Thyroid gland (tissue), 4 donors: ENCODE measurements at regions not wholly inside any gene's neighbourhood (a gene's known extent, or its start where the extent isn't known, plus 50 kb on each side); places are given as distances from the start of the nearest gene placed in this dataset.

ENCODE experiments used
- DNase-seq, 2 donors: peaks; one replicate each; pipeline ENCODE4 v3.0.0-alpha.2; 2019
- H3K27ac ChIP-seq, 3 donors: fragments of 200-600 bp; sonication (generic); 1 replicate in 2 of 3; 2 replicates in 1 of 3; pipeline ENCODE4 v1.5.1; 2016 to 2019; ENCODE audit warnings: mild to moderate bottlenecking in 1 of 3, moderate library complexity in 1 of 3
- H3K27me3 ChIP-seq: fragments of 200-600 bp; sonication (generic); one replicate; pipeline ENCODE4 v1.5.1; 2019
- H3K36me3 ChIP-seq, 2 donors: fragments of 200-600 bp; sonication (generic); one replicate each; pipeline ENCODE4 v1.5.1; 2016 to 2019
- H3K4me1 ChIP-seq, 2 donors: fragments of 200-600 bp; sonication (generic); one replicate each; pipeline ENCODE4 v1.5.1; 2017 to 2019
- H3K4me3 ChIP-seq, 3 donors: fragments of 200-600 bp; sonication (generic); replicated peaks in 1 of 3; 1 replicate in 2 of 3; 2 replicates in 1 of 3; pipeline ENCODE4 v1.5.1; 2016; ENCODE audit warnings: mild to moderate bottlenecking in 1 of 3
- H3K9me3 ChIP-seq: fragments of 200-600 bp; sonication (generic); one replicate; pipeline ENCODE4 v1.5.1; 2017
- CTCF ChIP-seq, 6 experiments: fragments of 200-600 bp in 3 of 6; fragments of 450-650 bp in 3 of 6; sonication (generic) in 3 of 6; IDR thresholded peaks; one replicate each; pipeline ENCODE4 v1.5.1; 2016 to 2019; ENCODE audit warnings: antibody characterized with exemption in 6 of 6, mild to moderate bottlenecking in 2 of 6, inconsistent platforms in 1 of 6, moderate library complexity in 1 of 6
- POLR2A ChIP-seq, 2 donors: fragments of 450-650 bp; IDR thresholded peaks; one replicate each; pipeline ENCODE4 v1.6.1; 2017; ENCODE audit warnings: antibody characterized with exemption in 2 of 2, mild to moderate bottlenecking in 2 of 2, moderate library complexity in 1 of 2
- WGBS, 2 donors: methylation state at CpG; one replicate each; pipeline ENCODE4 v1.1.5; 2017; 5-methylcytosine and 5-hydroxymethylcytosine counted together
- intact Hi-C: fragments of 100-400 bp; cut with DNase I; formaldehyde crosslinking; loops from one replicate; pipeline ENCODE4 v1.15.1; 2023

GRCh38 chr3:159030138-159030670 lies 228.3 kb downstream of the MFSD1 start:
- Histone ChIP-seq H3K4me1 (no peaks in the 10 kb centered on the region), H3K36me3 (no peaks in the 10 kb centered on the region), H3K27me3 (no peaks in the 10 kb centered on the region), H3K4me3 (no peak overlapping the region), H3K27ac (no peak overlapping the region), H3K9me3 (no peaks in the 10 kb centered on the region)
- 77 to 82% methylated on average over 1 of the region's 1 CpG for WGBS, 2 donors
- TF ChIP-seq CTCF (IDR thresholded peaks at IDR 0.05) (no peak), POLR2A (IDR thresholded peaks at IDR 0.05) (no peak)
- intact Hi-C loops: no loop called here
- DNase-seq: peak; percentile 9 to 37

DNA sequence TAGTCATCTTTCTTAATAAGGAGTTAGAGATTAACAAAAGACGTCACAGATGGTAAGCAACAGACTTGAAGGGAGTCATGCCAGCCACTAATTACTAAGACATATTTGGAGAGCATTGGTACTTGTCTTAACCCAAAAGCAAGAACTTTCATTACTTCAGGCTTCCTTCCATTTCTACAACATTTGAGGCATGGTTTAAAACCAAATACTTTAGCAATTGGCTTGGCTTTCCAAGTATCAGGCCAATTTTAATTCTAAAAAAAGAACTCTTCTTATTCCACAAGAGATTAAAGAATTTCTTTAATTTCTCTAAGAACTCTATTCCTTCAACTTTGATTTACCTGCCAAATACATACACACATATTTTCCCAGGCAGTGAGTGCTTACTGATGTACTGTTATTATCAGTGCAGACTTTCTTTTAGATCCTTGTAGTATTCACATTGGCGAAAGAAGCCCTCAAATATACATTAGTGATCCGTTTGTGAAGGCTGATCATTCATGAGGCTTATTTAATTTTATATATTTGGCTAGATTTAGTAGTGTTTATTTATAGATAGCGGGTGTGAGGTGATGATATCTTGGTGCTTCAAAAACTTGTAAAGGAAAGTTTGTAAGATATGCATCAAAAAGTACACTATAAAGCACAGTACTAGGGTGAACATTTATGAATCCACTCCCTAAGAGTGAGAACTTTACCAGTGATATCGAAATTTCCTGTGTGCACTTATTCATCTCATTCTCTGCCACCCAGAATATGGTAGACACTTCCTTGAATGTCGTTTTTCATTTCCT lies 229.2 kb downstream of the MFSD1 start:
- 77 to 78% methylated on average over 6 of the region's 6 CpGs for WGBS, 2 donors
- H3K27me3 ChIP-seq: no peaks in the 10 kb centered on the region
- H3K36me3 ChIP-seq: no peaks in the 10 kb centered on the region
- H3K4me1 ChIP-seq: no peaks in the 10 kb centered on the region
- no peak overlapping the region for H3K4me3 ChIP-seq
- TF ChIP-seq POLR2A (IDR thresholded peaks at IDR 0.05) (no peak), CTCF (IDR thresholded peaks at IDR 0.05) (no peak)
- intact Hi-C loops: no loop called here
- no peak overlapping the region for H3K27ac ChIP-seq
- DNase-seq: no peak
- H3K9me3 ChIP-seq: no peaks in the 10 kb centered on the region

- H3K27me3 ChIP-seq: no peaks in the 10 kb centered on the region
- no peaks in the 10 kb centered on the region for H3K9me3 ChIP-seq
- H3K4me3 ChIP-seq: no peak overlapping the region
- TF ChIP-seq CTCF (IDR thresholded peaks at IDR 0.05): no peak
- TF ChIP-seq POLR2A (IDR thresholded peaks at IDR 0.05): no peak
- 87 to 100% methylated on average over 1 of the region's 1 CpG for WGBS, 2 donors
- DNase-seq: no peak
- H3K4me1 ChIP-seq: no peaks in the 10 kb centered on the region
- H3K27ac ChIP-seq: no peak overlapping the region
- intact Hi-C loops: no loop called here
- H3K36me3 ChIP-seq: no peaks in the 10 kb centered on the region
Observed at GRCh38 chr3:159032311-159032710, 230.5 kb downstream of the MFSD1 start.

DNA sequence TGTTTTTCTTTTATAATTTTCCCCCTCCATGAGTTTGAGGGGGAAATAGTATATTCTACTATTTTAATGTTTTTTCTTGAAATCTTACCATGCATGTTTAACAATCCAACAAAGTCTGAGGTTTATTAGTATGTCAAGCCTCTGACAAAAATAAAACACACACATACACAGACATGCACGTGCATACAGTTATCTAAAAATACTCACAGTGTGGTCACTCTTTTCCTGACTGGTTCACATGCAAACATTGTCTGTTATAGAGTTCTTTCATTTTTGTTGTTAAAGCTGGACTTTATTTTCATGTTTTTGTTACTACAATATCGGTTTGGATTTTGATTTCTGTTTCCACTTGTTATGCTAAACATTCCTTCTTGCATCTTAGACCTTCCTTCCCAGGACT lies 236.6 kb downstream of the MFSD1 start:
- H3K27me3 ChIP-seq: no peaks in the 10 kb centered on the region
- intact Hi-C loops: no loop called here
- no peaks in the 10 kb centered on the region for H3K4me1 ChIP-seq
- no peaks in the 10 kb centered on the region for H3K36me3 ChIP-seq
- H3K27ac ChIP-seq: no peak overlapping the region
- TF ChIP-seq POLR2A (IDR thresholded peaks at IDR 0.05): no peak
- TF ChIP-seq CTCF (IDR thresholded peaks at IDR 0.05): no peak
- H3K4me3 ChIP-seq: no peak overlapping the region
- no peak for DNase-seq
- 65 to 69% methylated on average over 2 of the region's 2 CpGs for WGBS, 2 donors
- no peaks in the 10 kb centered on the region for H3K9me3 ChIP-seq

- WGBS, 2 donors: 56 to 64% methylated on average over 2 of the region's 2 CpGs
- intact Hi-C loops: no loop called here
- no peak overlapping the region for H3K4me3 ChIP-seq
- H3K27ac ChIP-seq: no peak overlapping the region
- no peaks in the 10 kb centered on the region for H3K4me1 ChIP-seq
- DNase-seq: no peak
- H3K9me3 ChIP-seq: no peaks in the 10 kb centered on the region
- no peaks in the 10 kb centered on the region for H3K36me3 ChIP-seq
- TF ChIP-seq POLR2A (IDR thresholded peaks at IDR 0.05) (no peak), CTCF (IDR thresholded peaks at IDR 0.05) (no peak)
- H3K27me3 ChIP-seq: no peaks in the 10 kb centered on the region
Observed at GRCh38 chr3:159039286-159039685, 237.4 kb downstream of the MFSD1 start.
